ENCODE measurements at regions not wholly inside any gene's neighbourhood (a gene's known extent, or its start where the extent isn't known, plus 50 kb on each side); places are given as distances from the start of the nearest gene placed in this dataset.
"Not testable (repeated sequence)": the region's sequence is repeated elsewhere in the genome, so short reads cannot be mapped to it uniquely, and the experiment has no call there.

DNA sequence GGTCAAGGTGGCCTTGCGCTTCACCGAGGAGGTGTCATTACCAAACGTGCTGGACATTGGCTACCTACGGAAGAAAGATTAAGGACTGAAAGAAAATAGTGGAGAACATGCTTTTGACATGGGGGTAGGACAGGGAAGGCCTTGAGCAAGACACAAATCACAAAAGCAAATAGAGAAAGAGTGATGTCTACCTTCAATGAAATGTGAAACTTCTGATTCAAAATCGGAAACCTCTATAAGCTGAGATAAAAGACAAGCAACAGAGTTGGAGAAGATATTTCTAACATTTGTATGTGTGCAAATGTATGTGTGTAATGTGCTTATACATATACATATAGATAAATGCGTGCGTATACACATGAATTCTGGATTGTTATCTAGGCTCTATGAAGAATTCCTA, 89.5 kb upstream of the PLGLB2 start:
- TF ChIP-seq CTCF (IDR thresholded peaks at IDR 0.05; ENCODE audit: insufficient read depth, low read length); POLR2AphosphoS5 (IDR thresholded peaks at IDR 0.05; ENCODE audit: low read depth); GABPA (IDR thresholded peaks at IDR 0.05; ENCODE audit: low read depth): not testable (repeated sequence)
- TF ChIP-seq, protein P1, sequence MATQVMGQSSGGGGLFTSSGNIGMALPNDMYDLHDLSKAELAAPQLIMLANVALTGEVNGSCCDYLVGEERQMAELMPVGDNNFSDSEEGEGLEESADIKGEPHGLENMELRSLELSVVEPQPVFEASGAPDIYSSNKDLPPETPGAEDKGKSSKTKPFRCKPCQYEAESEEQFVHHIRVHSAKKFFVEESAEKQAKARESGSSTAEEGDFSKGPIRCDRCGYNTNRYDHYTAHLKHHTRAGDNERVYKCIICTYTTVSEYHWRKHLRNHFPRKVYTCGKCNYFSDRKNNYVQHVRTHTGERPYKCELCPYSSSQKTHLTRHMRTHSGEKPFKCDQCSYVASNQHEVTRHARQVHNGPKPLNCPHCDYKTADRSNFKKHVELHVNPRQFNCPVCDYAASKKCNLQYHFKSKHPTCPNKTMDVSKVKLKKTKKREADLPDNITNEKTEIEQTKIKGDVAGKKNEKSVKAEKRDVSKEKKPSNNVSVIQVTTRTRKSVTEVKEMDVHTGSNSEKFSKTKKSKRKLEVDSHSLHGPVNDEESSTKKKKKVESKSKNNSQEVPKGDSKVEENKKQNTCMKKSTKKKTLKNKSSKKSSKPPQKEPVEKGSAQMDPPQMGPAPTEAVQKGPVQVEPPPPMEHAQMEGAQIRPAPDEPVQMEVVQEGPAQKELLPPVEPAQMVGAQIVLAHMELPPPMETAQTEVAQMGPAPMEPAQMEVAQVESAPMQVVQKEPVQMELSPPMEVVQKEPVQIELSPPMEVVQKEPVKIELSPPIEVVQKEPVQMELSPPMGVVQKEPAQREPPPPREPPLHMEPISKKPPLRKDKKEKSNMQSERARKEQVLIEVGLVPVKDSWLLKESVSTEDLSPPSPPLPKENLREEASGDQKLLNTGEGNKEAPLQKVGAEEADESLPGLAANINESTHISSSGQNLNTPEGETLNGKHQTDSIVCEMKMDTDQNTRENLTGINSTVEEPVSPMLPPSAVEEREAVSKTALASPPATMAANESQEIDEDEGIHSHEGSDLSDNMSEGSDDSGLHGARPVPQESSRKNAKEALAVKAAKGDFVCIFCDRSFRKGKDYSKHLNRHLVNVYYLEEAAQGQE (IDR thresholded peaks at IDR 0.05; ENCODE audit: insufficient replicate concordance, low read depth), result not testable (repeated sequence)
